ENCODE measurements at regions not wholly inside any gene's neighbourhood (a gene's known extent, or its start where the extent isn't known, plus 50 kb on each side); places are given as distances from the start of the nearest gene placed in this dataset.
A peak's percentile ranks its signal among the peaks of the same experiment; 100 is the strongest.
"Not testable (repeated sequence)": the region's sequence is repeated elsewhere in the genome, so short reads cannot be mapped to it uniquely, and the experiment has no call there.

GRCh38 chr21:10325546-10325945 is 195.8 kb upstream of the TPTE start:
- DNase-seq: peak in 1 of 2 donors; percentile 33

DNA sequence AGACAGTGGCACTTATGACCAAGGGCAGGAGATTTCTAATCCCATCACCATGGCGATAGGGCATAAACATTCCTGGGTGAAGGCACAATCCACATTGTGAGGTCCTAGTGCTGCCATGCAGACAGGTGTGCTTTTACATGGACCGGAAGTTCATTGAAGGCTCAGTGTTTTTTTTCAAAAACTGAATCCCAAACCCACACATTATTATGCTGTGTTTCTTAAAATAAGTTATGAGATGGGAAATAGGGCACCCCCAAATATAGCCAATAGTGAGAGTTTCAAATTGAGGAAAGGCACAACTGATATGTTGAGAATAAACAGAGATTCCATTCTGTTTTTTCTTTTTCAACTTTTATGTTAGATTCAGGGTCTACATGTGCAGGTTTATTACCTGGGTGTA is 195.2 kb upstream of the TPTE start:
- not testable (repeated sequence) for DNase-seq

GRCh38 chr21:10328646-10329045 is 192.7 kb upstream of the TPTE start:
- not testable (repeated sequence) for DNase-seq

DNA sequence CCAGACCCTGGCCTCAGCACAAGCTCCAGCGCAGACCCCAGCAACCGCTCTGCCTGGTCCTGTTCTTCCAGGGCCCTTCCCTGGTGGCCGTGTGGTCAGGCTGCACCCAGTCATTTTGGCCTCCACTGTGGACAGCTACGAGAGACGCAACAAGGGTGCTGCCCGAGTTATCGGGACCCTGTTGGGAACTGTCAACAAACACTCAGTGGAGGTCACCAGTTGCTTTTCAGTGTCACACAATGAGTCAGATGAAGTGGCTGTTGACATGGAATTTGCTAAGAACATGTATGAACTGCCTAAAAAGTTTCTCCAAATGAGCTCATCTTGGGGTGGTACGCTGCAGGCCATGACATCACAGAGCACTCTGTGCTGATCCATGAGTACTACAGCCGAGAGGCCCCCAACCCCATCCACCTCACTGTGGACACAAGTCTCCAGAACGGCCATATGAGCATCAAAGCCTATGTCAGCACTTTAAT is 190.7 kb upstream of the TPTE start:
- DNase-seq: not testable (repeated sequence)

GRCh38 chr21:10331134-10331533 is 190.2 kb upstream of the TPTE start:
- not testable (repeated sequence) for DNase-seq

GRCh38 chr21:10332935-10333334 is 188.4 kb upstream of the TPTE start:
- DNase-seq: not testable (repeated sequence)

GRCh38 chr21:10334391-10334790 is 187.0 kb upstream of the TPTE start:
- DNase-seq: not testable (repeated sequence)

GRCh38 chr21:10342261-10342956 is 179.0 kb upstream of the TPTE start:
- not testable (repeated sequence) for DNase-seq

GRCh38 chr21:10343146-10343935 is 178.0 kb upstream of the TPTE start:
- not testable (repeated sequence) for DNase-seq

- DNase-seq: not testable (repeated sequence)
Measured at GRCh38 chr21:10344266-10344665, 177.1 kb upstream of the TPTE start.

DNA sequence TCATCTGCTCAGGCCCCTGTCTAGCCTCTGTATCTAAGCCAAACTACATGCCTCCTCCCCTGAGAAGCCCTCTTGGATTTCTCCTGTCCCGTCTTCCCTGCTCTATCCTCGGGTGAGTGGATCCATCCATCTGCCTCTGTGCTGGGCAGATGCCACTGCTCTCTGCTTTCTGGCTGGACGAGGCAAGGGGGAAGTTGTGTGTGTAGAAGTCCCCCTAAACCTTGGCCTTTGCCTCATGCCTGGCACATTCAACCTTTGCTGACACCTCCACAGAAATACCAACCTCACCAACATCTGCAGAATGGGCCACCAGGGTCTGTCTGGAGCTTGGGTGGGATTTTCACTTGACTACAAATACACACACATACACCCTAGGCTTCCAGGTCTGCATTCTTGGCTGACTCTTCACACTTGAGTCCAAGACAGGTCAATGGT is 176.2 kb upstream of the TPTE start:
- not testable (repeated sequence) for DNase-seq

GRCh38 chr21:10346249-10346648 is 175.1 kb upstream of the TPTE start:
- not testable (repeated sequence) for DNase-seq

- DNase-seq: not testable (repeated sequence)
Measured at GRCh38 chr21:10346933-10347615, 174.3 kb upstream of the TPTE start.

DNA sequence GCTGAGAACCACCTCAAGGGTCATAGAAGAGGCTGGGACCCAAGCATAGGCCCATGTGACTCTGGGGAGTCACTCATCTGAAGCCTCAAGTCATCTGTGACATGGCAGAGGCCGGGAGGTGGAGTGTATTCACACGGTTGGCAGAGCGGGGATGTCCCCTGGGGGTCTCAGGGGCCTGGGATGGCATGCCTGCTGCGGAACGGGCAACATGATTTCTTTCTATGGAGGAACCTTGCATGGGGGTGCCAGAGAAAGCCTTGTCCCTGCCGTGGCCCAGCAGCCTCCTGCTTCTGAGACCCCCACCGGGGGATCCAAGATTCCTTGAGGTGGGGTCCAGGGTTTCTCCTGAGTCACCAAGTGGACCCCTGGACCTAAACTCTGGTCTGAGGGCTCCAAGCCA is 173.7 kb upstream of the TPTE start:
- DNase-seq: not testable (repeated sequence)

DNA sequence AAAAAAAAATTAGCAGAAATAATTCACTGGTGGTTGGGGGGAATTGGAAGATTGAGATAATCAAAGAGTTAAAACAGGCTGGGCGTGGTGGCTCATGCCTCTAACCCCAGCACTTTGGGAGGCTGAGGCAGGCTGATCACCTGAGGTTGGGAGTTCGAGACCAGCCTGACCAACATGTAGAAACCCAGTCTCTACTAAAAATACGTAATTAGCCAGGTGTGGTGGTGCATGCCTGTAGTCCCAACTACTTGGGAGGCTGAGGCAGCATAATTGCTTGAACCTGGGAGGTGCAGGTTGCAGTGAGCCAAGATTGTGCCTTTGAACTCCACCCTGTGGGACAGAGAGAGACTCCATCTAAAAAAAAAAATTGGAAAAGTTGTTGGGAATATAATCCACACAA is 173.2 kb upstream of the TPTE start:
- DNase-seq: not testable (repeated sequence)

DNA sequence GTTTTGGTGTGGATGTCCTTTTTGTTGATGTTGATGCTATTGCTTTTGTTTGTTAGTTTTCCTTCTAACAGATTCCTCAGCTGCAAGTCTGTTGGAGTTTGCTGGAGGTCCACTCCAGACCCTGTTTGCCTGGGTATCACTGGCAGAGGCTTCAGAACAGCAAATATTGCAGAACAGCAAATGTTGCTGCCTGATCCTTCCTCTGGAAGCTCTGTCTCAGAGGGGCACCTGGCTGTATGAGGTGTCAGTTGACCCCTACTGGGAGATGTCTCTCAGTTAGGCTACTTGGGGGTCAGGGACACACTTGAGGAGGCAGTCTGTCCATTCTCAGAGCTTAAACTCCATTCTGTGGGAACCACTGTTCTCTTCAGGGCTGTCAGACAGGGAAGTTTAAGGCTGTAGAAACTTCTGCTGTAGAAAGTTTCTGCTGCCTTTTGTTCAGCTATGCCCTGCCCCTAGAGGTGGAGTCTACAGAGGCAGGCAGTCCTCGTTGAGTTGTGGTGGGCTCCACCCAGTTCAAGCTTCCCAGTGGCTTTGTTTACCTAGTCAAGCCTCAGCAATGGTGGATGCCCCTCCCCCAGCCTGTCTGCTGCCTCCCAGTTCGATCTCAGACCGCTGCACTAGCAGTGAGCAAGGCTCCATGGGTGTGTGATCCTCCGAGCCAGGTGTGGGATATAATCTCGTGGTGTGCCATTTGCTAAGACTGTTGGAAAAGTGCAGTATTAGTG is 166.4 kb upstream of the TPTE start:
- not testable (repeated sequence) for DNase-seq

GRCh38 chr21:10359120-10359519 is 162.3 kb upstream of the TPTE start:
- not testable (repeated sequence) for DNase-seq

GRCh38 chr21:10359911-10360310 is 161.5 kb upstream of the TPTE start:
- DNase-seq: not testable (repeated sequence)

DNA sequence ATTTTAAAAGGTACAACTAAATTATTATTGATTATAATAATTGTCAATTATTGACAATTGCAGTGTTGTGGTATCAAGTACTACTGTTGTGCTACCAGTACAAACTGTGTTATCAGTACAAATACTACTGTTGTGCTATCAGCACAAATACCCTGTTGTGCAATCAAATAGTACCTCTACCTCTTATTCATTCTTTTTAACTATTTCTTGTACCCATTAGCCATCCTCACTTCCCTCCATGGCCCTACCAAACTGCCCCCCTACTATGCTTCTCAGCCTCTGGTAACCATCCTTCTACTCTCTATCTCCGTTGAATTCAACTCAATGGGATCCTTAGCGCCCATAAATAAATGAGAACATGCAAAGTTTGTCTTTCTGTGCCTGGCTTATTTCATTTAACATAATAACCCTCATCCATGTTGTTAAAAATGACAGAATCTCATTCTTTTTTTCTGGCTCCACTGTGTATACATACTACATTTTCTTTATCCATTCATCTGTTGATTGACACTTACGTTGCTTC is 160.1 kb upstream of the TPTE start:
- not testable (repeated sequence) for DNase-seq

GRCh38 chr21:10362816-10363215 is 158.6 kb upstream of the TPTE start:
- not testable (repeated sequence) for DNase-seq

GRCh38 chr21:10363321-10363720 is 158.1 kb upstream of the TPTE start:
- DNase-seq: not testable (repeated sequence)

DNA sequence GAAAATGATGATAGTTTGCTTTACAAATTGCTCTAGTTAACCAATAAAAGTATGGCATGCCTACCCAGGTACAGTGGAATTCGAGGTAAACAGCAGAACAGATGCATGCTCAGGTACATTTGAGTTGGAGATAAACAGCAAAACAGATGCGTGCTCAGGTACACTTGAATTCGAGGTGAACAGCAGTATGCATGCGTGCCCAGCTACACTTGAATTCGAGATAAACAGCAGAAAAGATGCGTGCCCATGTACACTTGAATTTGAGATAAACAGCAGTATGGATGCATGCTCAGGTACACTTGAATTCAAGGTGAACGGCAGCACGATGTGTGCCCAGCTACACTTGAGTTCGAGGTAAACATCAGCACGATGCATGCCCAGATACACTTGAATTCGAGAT is 155.2 kb upstream of the TPTE start:
- not testable (repeated sequence) for DNase-seq

Data from activated CD4-positive, alpha-beta T cell treated with anti-CD3 and anti-CD28 coated beads for 4 hours (primary cell).